HG02981 (cell line): ENCODE measurements at regions not wholly inside any gene's neighbourhood (a gene's known extent, or its start where the extent isn't known, plus 50 kb on each side); places are given as distances from the start of the nearest gene placed in this dataset.

Source experiments
- ATAC-seq: cut with Tn5 transposase; IDR thresholded peaks from one replicate; pipeline ENCODE4 v1.9.1; 2021; ENCODE audit warnings: mild to moderate bottlenecking, moderate library complexity; ENCODE audit not compliant: unreplicated experiment

DNA sequence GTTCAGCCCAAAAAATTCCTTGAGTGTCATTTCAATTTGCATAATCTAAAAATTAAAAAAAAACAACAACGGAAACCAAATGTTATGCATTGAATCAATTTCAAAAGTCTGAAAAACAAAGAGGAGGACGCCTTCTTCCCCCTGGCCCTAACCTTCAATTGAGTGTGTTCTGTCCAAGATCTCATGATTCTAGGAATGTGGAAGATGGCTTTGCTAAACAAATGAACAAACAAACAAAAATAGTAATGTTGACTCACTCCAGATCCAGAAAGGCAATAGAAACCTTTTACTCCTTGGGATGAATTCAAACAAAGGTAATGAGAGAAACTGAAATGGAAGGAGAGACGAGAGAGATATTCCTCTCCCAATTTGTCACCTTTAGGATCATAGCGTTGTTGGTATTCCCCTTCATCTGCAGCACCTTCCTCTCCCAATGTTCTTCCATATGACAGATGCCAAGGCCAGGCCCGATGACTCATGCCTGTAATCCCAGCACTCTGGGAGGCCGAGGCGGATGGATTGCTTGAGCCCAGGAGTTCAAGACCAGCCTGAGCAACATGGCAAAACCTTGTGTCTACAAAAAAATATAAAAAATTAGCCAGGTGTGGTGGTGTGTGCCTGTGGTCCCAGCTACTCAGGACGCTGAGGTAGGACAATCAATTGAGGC lies 109.2 kb upstream of the ADGRF1 start:
- ATAC-seq, result no peak

DNA sequence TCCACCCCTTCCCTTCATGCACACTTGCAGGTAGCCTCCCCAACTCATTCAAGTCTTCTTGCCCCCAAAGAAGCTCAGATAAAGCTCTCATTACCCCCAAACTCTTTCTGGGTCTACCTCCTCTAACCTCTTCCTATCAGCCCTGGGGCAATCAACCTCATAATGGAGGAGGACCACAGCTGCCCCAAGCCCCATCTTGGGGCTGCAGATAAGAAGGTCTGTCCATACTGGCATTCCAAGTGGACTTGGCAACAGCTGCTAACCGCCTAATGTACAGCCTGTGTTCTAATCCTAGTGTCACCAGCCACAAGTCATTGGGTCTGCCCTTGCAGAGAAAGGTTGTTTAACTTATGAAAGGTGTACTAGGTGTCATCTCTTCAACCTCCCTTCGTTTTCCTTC lies 107.4 kb upstream of the ADGRF1 start:
- ATAC-seq, result no peak

DNA sequence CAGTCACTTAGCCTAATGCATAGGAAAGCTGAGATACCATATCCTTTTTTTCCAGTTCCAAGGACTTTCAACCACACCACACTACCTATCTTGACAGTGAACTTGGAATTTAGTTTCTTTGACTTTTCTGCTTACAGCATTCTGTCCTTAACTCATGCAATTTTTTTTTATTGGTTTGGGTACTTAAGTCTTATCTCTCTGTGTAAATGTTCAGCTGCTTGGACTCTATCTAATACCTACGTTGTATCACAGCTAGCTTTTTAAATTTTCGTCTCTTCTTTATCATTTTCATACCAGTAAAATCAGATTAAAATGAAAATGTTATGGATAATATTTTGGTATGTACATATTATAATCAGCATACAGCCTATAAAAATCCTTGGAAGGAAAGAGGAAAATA lies 106.9 kb upstream of the ADGRF1 start:
- ATAC-seq, result no peak

DNA sequence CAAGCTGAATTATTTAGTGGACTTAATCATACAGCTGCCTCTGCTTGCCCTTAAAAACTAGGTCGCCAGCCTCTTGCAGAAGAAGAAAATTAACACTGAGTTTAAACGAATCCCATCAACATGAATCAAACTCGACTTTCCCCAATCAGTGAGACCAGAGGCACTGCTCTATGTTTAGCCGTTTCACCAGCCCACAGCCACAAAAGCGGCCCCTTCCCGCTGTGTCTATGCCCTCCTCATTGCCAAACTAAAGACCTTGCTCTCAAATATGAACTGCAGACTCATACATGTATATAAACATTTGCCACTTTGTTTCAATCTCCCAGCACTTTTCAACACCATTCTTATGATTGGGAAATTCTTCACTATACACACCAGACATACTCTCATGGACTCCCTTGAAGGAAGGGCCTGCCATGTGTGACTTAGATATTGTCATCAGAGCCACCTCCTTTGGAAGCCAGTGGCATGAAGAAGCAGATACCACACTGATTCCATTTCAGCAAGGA lies 105.8 kb upstream of the ADGRF1 start:
- no peak for ATAC-seq

DNA sequence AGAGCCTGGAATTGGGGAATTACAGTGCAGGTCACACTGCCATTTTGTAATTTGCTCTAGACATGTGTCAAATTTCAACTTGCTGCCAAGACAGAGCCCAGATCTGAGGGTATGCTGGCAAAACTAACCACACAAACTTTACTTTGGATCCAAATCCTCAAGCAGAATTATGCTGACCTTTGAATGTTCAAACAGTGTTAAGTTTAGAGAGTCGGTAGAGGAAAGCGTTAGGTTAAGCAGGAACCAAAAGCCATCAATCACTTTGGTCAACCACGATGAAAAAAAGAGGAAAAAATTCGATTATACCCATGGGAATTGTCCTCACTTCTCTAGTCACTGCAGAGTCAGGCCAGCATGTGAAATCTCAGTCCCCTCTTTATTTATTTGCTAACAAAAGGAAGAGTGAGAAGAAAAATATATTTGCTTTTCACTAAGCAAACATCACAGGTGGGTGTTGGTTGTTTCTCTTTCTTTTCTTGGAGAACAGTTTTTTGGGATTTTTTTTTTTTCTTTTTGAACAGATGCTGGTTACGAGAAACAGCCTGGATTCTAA lies 105.1 kb upstream of the ADGRF1 start:
- ATAC-seq, result no peak

- ATAC-seq, result no peak
These were observed 104.5 kb upstream of the ADGRF1 start for GRCh38 chr6:47146431-47147174.

DNA sequence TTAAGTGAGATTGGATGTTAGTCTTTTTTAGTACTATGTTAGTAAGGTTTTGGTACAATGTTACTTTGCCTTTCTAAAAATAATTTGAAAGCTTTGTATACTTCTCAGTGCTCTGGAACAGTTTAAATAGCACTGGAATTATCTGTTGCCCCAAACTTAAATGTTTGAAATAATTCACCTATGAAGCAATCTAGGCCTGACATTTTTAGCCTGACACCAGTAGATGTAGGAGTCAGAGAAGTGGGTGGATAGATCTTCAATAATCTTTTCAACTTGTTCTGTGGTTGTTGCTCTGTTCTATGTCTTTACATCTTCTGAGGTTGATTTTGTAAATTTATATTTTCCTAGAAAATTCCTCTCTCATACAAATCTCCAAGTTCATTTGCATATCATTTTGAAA lies 103.1 kb upstream of the ADGRF1 start:
- no peak for ATAC-seq

- ATAC-seq, result no peak
These were observed 102.2 kb upstream of the ADGRF1 start for GRCh38 chr6:47144306-47144705.

DNA sequence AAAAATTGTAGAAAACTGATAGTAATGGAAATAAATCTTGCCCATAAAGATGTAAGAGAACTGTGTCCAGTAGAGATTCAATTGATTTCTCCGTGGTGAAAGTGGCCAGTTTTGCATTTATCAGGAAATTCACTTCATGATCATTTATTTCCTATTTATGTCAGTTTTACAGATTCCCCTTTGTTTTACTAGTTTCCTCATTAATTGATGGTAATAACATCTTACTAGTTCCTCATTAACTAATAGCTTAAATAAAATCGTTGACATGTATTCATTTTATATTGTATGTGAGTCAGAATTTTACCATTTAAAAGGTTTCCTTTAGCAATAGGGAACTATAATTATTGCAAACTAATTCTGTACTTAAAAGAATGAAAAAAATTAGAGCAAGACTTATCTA lies 99.8 kb upstream of the ADGRF1 start:
- ATAC-seq, result no peak

- ATAC-seq, result no peak
These were observed 99.0 kb upstream of the ADGRF1 start for GRCh38 chr6:47141171-47141570.

GRCh38 chr6:47138046-47138445 lies 95.9 kb upstream of the ADGRF1 start:
- ATAC-seq, result no peak

DNA sequence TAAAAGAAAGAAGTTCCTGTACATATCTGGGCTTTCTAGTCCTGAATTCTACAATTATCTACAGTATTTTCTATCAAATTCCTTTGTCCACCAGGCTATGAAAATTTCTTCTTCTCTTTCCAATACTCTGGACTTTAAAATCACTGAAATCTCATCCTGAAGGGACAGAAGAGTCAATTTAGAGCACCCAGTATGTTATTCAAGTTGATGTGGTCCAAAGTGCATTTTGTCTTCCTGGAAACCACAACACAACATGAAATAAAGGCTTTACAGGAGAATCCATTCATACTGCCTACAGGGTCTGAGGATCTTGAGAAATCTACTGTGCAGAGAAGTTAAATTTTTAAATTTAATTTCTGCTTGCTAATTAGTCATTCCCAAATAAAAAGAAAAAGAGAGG lies 94.9 kb upstream of the ADGRF1 start:
- no peak for ATAC-seq

- no peak for ATAC-seq
These were observed 93.6 kb upstream of the ADGRF1 start for GRCh38 chr6:47135772-47136171.

DNA sequence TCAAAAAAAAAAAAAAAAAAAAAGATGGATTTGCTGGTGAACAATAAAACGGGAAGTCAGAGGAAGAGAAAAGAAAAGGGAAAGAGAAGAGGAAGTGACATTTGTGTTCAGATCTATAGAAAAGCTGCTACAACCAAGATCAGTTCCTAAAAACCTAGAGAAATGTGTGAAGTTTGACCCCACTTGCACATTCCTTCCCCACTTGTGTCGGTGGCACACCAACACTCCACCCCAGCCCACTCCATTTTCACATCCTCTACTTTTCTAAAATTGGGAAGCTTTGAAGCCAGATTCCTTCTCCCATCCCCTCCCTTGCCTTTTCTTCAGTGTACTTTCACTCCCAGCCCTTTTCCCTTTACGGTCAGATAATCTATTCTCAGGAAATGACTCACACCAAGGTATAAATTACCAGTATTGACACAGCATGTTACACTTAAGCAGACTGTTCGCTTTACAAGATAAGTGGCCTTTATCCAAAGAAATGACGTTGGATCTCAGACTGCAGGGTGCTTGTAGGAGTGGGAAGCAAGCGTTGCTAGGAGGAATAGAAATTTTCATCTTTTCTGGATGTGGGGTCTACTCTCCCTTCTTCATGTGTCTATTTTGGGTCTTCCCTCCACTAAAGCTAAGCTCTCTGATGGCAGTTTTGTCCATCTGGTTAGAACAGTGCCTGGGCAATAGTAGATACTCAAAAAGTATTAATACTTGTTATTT lies 92.5 kb upstream of the ADGRF1 start:
- ATAC-seq, result no peak

DNA sequence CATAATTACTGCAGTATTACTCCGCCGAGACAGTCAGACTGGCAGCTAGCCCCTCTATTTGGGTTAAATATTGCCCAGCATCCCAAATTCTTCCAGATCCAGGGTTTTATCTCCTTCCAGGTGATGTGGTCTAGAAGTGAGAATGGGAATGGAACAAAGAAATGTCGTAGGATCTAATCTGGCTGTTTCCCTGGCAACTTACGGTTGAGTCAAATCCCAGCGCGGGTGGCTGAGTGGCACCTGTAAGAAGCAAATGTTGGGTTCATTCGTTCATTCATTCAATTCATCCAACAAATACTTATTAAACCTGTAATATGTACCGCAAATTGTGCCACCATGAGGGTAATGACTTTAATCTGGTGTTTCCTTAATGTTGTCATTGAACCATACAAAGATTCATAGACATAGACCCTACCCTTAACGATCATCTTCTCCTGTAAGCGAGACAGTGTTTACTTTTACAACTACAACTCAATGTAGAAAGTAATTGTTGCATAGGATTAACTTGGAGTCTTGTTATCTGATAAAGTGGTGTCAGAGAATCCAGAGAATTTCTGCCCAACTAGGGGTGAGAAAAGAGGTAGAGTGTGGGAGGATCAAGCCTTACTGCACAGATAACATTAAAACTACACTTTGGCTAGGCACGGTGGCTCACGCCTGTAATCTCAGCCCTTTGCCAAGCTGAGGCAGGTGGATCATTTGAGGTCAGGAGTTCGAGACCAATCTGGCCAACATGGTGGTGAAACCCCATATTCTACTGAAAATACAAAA lies 91.3 kb upstream of the ADGRF1 start:
- ATAC-seq, result no peak

GRCh38 chr6:47132724-47133123 lies 90.6 kb upstream of the ADGRF1 start:
- ATAC-seq, result no peak

GRCh38 chr6:47131773-47132172 lies 89.6 kb upstream of the ADGRF1 start:
- ATAC-seq, result no peak

- no peak for ATAC-seq
These were observed 88.0 kb upstream of the ADGRF1 start for GRCh38 chr6:47130086-47130485.

DNA sequence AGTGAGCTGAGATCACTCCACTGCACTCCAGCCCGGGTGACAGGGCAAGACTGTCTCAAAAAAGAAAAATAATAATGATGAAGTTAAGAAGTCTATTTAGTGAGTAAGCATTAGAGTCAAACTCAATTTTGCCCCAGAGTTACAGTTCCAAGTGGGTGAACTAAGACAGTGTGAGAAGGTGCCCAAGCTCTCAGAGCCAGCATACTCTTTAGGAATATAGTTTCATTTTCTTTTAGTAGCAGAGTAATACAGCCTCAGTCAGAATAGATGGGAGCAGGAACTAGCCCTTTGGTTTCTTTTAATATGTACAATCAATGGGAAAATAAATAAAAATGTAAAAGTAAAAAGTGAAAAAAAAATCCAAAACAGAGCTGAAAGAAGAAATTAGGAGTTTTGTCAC lies 87.0 kb upstream of the ADGRF1 start:
- no peak for ATAC-seq

GRCh38 chr6:47126647-47127391 lies 84.7 kb upstream of the ADGRF1 start:
- ATAC-seq, result no peak
